Neural cell (in vitro differentiated cells): ENCODE measurements at regions not wholly inside any gene's neighbourhood (a gene's known extent, or its start where the extent isn't known, plus 50 kb on each side); places are given as distances from the start of the nearest gene placed in this dataset.

ENCODE experiments used
- EP300 ChIP-seq: fragments of 450-650 bp; conservative IDR thresholded peaks from 2 replicates; pipeline ENCODE4 v1.6.1; 2014; ENCODE audit warnings: antibody characterized with exemption, mild to moderate bottlenecking, moderate library complexity; ENCODE audit not compliant: poor library complexity, severe bottlenecking
- EZH2 ChIP-seq: fragments of 200-600, 300-800 bp; shearing (Covaris generic), sonication (generic); IDR thresholded peaks from 2 replicates; pipeline ENCODE4 v1.6.1; 2014; ENCODE audit warnings: antibody characterized with exemption, low read length, borderline replicate concordance, mild to moderate bottlenecking; ENCODE audit not compliant: insufficient read depth, poor library complexity, severe bottlenecking
- POLR2AphosphoS5 ChIP-seq: IDR thresholded peaks from 2 replicates; pipeline ENCODE4 v1.6.1; 2012
- RAD21 ChIP-seq: fragments of 450-650 bp; conservative IDR thresholded peaks from 2 replicates; pipeline ENCODE4 v1.6.1; 2014; ENCODE audit warnings: antibody characterized with exemption, mild to moderate bottlenecking, moderate library complexity
- SMC3 ChIP-seq: fragments of 450-650 bp; conservative IDR thresholded peaks from 2 replicates; pipeline ENCODE4 v1.6.1; 2014; ENCODE audit warnings: antibody characterized with exemption, mild to moderate bottlenecking, moderate library complexity; ENCODE audit not compliant: poor library complexity
- TAF1 ChIP-seq: IDR thresholded peaks from 2 replicates; pipeline ENCODE4 v1.6.1; 2012; ENCODE audit warnings: low read depth
- TF ChIP-seq, protein P1 (sequence below): fragments of 450-650 bp; IDR thresholded peaks from 2 replicates; pipeline ENCODE4 v1.5.1; 2014; ENCODE audit warnings: antibody characterized with exemption, mild to moderate bottlenecking, moderate library complexity; ENCODE audit not compliant: poor library complexity, severe bottlenecking
- TF ChIP-seq, protein P2 (sequence below): IDR thresholded peaks from 2 replicates; pipeline ENCODE4 v1.6.1; 2012; ENCODE audit warnings: borderline replicate concordance

DNA sequence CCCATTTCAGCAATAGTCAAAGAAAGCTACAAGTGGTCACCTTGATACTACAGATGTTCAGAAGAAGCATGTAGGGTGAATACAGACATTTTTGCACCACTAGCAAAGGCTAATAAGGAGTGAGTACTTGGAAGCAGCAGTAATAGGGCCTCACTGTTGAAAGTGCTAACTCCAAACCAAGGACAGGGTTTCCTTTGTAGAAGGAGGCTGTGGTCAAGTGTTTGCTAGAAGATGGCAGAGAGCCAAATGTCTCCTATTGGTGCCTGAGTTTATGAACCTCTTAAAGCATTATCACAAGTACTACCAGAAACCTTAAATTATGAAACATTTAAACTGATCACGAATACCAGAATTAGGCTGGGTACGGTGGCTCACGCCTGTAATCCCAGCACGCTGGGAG lies 308.1 kb downstream of the ZEB2 start:
- TF ChIP-seq, protein P1, sequence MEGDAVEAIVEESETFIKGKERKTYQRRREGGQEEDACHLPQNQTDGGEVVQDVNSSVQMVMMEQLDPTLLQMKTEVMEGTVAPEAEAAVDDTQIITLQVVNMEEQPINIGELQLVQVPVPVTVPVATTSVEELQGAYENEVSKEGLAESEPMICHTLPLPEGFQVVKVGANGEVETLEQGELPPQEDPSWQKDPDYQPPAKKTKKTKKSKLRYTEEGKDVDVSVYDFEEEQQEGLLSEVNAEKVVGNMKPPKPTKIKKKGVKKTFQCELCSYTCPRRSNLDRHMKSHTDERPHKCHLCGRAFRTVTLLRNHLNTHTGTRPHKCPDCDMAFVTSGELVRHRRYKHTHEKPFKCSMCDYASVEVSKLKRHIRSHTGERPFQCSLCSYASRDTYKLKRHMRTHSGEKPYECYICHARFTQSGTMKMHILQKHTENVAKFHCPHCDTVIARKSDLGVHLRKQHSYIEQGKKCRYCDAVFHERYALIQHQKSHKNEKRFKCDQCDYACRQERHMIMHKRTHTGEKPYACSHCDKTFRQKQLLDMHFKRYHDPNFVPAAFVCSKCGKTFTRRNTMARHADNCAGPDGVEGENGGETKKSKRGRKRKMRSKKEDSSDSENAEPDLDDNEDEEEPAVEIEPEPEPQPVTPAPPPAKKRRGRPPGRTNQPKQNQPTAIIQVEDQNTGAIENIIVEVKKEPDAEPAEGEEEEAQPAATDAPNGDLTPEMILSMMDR: no peak
- TF ChIP-seq POLR2AphosphoS5 (no peak), SMC3 (no peak), EP300 (no peak), EZH2 (no peak), RAD21 (no peak), TAF1 (no peak)
- TF ChIP-seq, protein P2, sequence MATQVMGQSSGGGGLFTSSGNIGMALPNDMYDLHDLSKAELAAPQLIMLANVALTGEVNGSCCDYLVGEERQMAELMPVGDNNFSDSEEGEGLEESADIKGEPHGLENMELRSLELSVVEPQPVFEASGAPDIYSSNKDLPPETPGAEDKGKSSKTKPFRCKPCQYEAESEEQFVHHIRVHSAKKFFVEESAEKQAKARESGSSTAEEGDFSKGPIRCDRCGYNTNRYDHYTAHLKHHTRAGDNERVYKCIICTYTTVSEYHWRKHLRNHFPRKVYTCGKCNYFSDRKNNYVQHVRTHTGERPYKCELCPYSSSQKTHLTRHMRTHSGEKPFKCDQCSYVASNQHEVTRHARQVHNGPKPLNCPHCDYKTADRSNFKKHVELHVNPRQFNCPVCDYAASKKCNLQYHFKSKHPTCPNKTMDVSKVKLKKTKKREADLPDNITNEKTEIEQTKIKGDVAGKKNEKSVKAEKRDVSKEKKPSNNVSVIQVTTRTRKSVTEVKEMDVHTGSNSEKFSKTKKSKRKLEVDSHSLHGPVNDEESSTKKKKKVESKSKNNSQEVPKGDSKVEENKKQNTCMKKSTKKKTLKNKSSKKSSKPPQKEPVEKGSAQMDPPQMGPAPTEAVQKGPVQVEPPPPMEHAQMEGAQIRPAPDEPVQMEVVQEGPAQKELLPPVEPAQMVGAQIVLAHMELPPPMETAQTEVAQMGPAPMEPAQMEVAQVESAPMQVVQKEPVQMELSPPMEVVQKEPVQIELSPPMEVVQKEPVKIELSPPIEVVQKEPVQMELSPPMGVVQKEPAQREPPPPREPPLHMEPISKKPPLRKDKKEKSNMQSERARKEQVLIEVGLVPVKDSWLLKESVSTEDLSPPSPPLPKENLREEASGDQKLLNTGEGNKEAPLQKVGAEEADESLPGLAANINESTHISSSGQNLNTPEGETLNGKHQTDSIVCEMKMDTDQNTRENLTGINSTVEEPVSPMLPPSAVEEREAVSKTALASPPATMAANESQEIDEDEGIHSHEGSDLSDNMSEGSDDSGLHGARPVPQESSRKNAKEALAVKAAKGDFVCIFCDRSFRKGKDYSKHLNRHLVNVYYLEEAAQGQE: no peak
